ENCODE measurements at regions not wholly inside any gene's neighbourhood (a gene's known extent, or its start where the extent isn't known, plus 50 kb on each side); places are given as distances from the start of the nearest gene placed in this dataset.

- TF ChIP-seq CBFB (IDR thresholded peaks at IDR 0.05; ENCODE audit: low read depth) (no peak), MLLT1 (IDR thresholded peaks at IDR 0.05) (no peak)
Observed at GRCh38 chr9:2359891-2360471, 261.6 kb upstream of the VLDLR start (continued).

GRCh38 chr9:2362150-2362549 is 259.4 kb upstream of the VLDLR start:
- no peak for TF ChIP-seq NFIC (IDR thresholded peaks at IDR 0.05; ENCODE audit: low read depth, low read length)
- no peak for TF ChIP-seq POLR2A (IDR thresholded peaks at IDR 0.05; ENCODE audit: low read depth, low read length)
- TF ChIP-seq SIN3A (IDR thresholded peaks at IDR 0.05; ENCODE audit: low read depth, low read length): no peak
- TF ChIP-seq SPI1 (IDR thresholded peaks at IDR 0.05; ENCODE audit: borderline replicate concordance, insufficient read depth, low read depth, low read length): no peak
- no peak for TF ChIP-seq ASH2L (IDR thresholded peaks at IDR 0.05; ENCODE audit: borderline replicate concordance, low read depth)
- no peak for TF ChIP-seq CEBPB (IDR thresholded peaks at IDR 0.05; ENCODE audit: borderline replicate concordance in 1 of 2, low read depth in 2 of 2, low read length in 2 of 2)
- TF ChIP-seq BACH1 (IDR thresholded peaks at IDR 0.05; ENCODE audit: borderline replicate concordance): no peak
- TF ChIP-seq EZH2 (IDR thresholded peaks at IDR 0.05; ENCODE audit: borderline replicate concordance, control insufficient read depth, low read depth, low read length): no peak
- ChIA-PET CTCF (interaction anchor here (0.6 kb wide), 1 partner anchor 877 kb away, joined by 3 read pairs; no protein-coding TSS in a partner anchor), RAD21 (ENCODE audit: unreplicated experiment) (no interaction called here), POLR2A (no interaction called here), SMC1A (ENCODE audit: uncharacterized antibody, unreplicated experiment) (interaction anchor here (0.9 kb wide), 1 partner anchor 10 kb away, joined by 4 read pairs; no protein-coding TSS in a partner anchor)
- intact Hi-C loops (cut with micrococcal nuclease; ENCODE audit: unreplicated experiment) (no loop called here), in situ Hi-C loops (cut with MboI) (no loop called here)
- no TSS peak for BruUV-seq (replicated peaks)
- H3K79me2 ChIP-seq (ENCODE audit: control insufficient read depth, insufficient read depth, low read length): no peaks in the 10 kb centered on the region
- H2AFZ ChIP-seq (ENCODE audit: control insufficient read depth, low read depth, low read length): no peak overlapping the region
- WGBS (ENCODE audit: insufficient coverage, insufficient replicate concordance, low lambda C conversion rate, missing lambda C conversion rate): 20% methylated on average over 2 of the region's 2 CpGs
- no peaks in the 10 kb centered on the region for H4K20me1 ChIP-seq (ENCODE audit: control insufficient read depth, insufficient read depth)
- H3K9me3 ChIP-seq (replicated peaks; ENCODE audit: control insufficient read depth, insufficient read depth, low read length): no peaks in the 10 kb centered on the region
- no peak for DNase-seq (ENCODE audit: low read depth, low spot score)
- H3K27me3 ChIP-seq (replicated peaks in 1 of 2; ENCODE audit: control insufficient read depth in 2 of 2, insufficient read depth in 2 of 2, low read length in 1 of 2): no peaks in the 10 kb centered on the region
- H3K27ac ChIP-seq (ENCODE audit: control insufficient read depth, insufficient read depth): no peak overlapping the region
- no peak for ATAC-seq
- H3K36me3 ChIP-seq (ENCODE audit: control insufficient read depth in 2 of 2, insufficient read depth in 2 of 2, low read length in 1 of 2): no peaks in the 10 kb centered on the region
- no peak for FAIRE-seq
- no peak overlapping the region for H3K9ac ChIP-seq (ENCODE audit: control insufficient read depth, insufficient read depth, low read length)
- no peak overlapping the region for H3K4me3 ChIP-seq
- no peaks in the 10 kb centered on the region for H3K4me1 ChIP-seq (ENCODE audit: control insufficient read depth, insufficient read depth, low read length)
- no peak overlapping the region for H3K4me2 ChIP-seq (ENCODE audit: control insufficient read depth, insufficient read depth)
